ENCODE measurements at regions not wholly inside any gene's neighbourhood (a gene's known extent, or its start where the extent isn't known, plus 50 kb on each side); places are given as distances from the start of the nearest gene placed in this dataset.

DNA sequence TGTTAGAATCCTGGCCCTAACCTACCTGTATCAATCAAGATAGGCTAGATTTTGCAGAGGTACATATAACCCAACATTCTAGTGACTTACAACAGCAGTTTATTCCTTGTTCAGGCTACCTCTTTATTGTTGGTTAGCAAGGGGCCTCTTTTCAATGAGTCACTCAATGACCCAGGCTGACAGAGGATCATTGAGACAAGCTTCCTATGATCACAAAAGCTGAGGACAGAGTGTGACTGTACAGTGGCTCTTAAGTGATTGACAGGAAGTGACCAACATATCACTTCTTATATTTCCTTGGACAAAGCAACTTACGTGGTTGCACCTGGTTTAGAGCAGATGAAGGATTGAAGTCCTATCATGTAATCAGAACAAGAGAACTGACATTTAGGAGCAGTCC lies 740.9 kb downstream of the FRK start:
- H3K36me3 ChIP-seq (replicated peaks; ENCODE audit: insufficient read depth, low read length): no peaks in the 10 kb centered on the region
- no peak for TF ChIP-seq EZH2phosphoT487 (IDR thresholded peaks at IDR 0.05; ENCODE audit: low read length)
- TF ChIP-seq EZH2 (optimal IDR thresholded peaks at IDR 0.05; ENCODE audit: low read depth, low read length): no peak
- TF ChIP-seq CTCF (IDR thresholded peaks at IDR 0.05; ENCODE audit: low read length): no peak
- H3F3A ChIP-seq (ENCODE audit: insufficient read depth, low read length): no peaks in the 10 kb centered on the region
- no peak overlapping the region for H3K4me3 ChIP-seq (ENCODE audit: low read length)
- no peaks in the 10 kb centered on the region for H3K4me1 ChIP-seq (ENCODE audit: low read length)
- H3K9me3 ChIP-seq (replicated peaks; ENCODE audit: insufficient read depth, low read length): no peaks in the 10 kb centered on the region
- H3K27ac ChIP-seq (ENCODE audit: low read length): no peak overlapping the region
- no peak overlapping the region for H3K4me2 ChIP-seq (ENCODE audit: low read depth, low read length)
- no peaks in the 10 kb centered on the region for H3K79me2 ChIP-seq (ENCODE audit: low read length)
- no peak overlapping the region for H3K9ac ChIP-seq (ENCODE audit: low read length)
- no peaks in the 10 kb centered on the region for H3K9me2 ChIP-seq (replicated peaks; ENCODE audit: insufficient read depth, low read length)
- DNase-seq: no peak
- no peak overlapping the region for H2AFZ ChIP-seq (ENCODE audit: low read length)
- H3K27me3 ChIP-seq (replicated peaks; ENCODE audit: insufficient read depth, low read length): no peaks in the 10 kb centered on the region
- no peaks in the 10 kb centered on the region for H4K20me1 ChIP-seq (ENCODE audit: insufficient read depth, low read length)

DNA sequence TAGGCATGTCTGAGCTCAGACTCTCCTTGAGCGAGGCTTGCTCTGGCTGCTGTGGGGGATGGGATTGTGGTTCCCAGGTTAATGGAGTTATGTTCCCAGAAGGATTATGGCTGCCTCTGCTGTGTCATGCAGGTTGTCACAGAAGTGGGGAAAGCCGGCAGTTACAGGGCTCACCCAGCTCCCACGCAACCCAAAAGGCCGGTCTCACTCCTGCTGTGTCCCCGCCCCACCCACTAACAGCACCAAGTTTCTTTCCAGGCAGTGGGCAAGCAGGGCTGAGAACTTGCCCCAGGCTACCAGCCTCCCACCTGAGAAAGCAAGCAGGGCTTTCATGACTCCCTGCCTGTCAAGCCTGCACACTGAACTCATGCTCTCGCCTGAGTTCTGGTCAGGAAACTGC lies 750.5 kb downstream of the FRK start:
- Histone ChIP-seq H3K36me3 (replicated peaks; ENCODE audit: insufficient read depth, low read length) (no peaks in the 10 kb centered on the region), H3K4me2 (ENCODE audit: low read depth, low read length) (no peak overlapping the region), H3K4me1 (ENCODE audit: low read length) (no peaks in the 10 kb centered on the region), H3K27ac (ENCODE audit: low read length) (no peak overlapping the region), H3K9ac (ENCODE audit: low read length) (no peak overlapping the region), H3K4me3 (ENCODE audit: low read length) (no peak overlapping the region), H3K79me2 (ENCODE audit: low read length) (no peaks in the 10 kb centered on the region), H3K27me3 (replicated peaks; ENCODE audit: insufficient read depth, low read length) (no peaks in the 10 kb centered on the region), H3K9me2 (replicated peaks; ENCODE audit: insufficient read depth, low read length) (no peaks in the 10 kb centered on the region), H3K9me3 (replicated peaks; ENCODE audit: insufficient read depth, low read length) (no peaks in the 10 kb centered on the region), H2AFZ (ENCODE audit: low read length) (no peak overlapping the region), H4K20me1 (ENCODE audit: insufficient read depth, low read length) (no peaks in the 10 kb centered on the region), H3F3A (ENCODE audit: insufficient read depth, low read length) (no peaks in the 10 kb centered on the region)
- TF ChIP-seq CTCF (IDR thresholded peaks at IDR 0.05; ENCODE audit: low read length): no peak
- no peak for TF ChIP-seq EZH2 (optimal IDR thresholded peaks at IDR 0.05; ENCODE audit: low read depth, low read length)
- TF ChIP-seq EZH2phosphoT487 (IDR thresholded peaks at IDR 0.05; ENCODE audit: low read length): no peak
- DNase-seq: no peak

- no peak overlapping the region for H3K4me2 ChIP-seq (ENCODE audit: low read depth, low read length)
- H3K4me1 ChIP-seq (ENCODE audit: low read length): no peaks in the 10 kb centered on the region
- H3K9ac ChIP-seq (ENCODE audit: low read length): no peak overlapping the region
- no peaks in the 10 kb centered on the region for H3F3A ChIP-seq (ENCODE audit: insufficient read depth, low read length)
- H2AFZ ChIP-seq (ENCODE audit: low read length): no peak overlapping the region
- TF ChIP-seq CTCF (IDR thresholded peaks at IDR 0.05; ENCODE audit: low read length): no peak
- TF ChIP-seq EZH2phosphoT487 (IDR thresholded peaks at IDR 0.05; ENCODE audit: low read length): no peak
- TF ChIP-seq EZH2 (optimal IDR thresholded peaks at IDR 0.05; ENCODE audit: low read depth, low read length): no peak
- H3K4me3 ChIP-seq (ENCODE audit: low read length): no peak overlapping the region
- H4K20me1 ChIP-seq (ENCODE audit: insufficient read depth, low read length): no peaks in the 10 kb centered on the region
- no peaks in the 10 kb centered on the region for H3K27me3 ChIP-seq (replicated peaks; ENCODE audit: insufficient read depth, low read length)
- no peak overlapping the region for H3K27ac ChIP-seq (ENCODE audit: low read length)
- no peaks in the 10 kb centered on the region for H3K9me2 ChIP-seq (replicated peaks; ENCODE audit: insufficient read depth, low read length)
- no peaks in the 10 kb centered on the region for H3K36me3 ChIP-seq (replicated peaks; ENCODE audit: insufficient read depth, low read length)
- no peak for DNase-seq
- no peaks in the 10 kb centered on the region for H3K79me2 ChIP-seq (ENCODE audit: low read length)
- H3K9me3 ChIP-seq (replicated peaks; ENCODE audit: insufficient read depth, low read length): no peaks in the 10 kb centered on the region
Measured at GRCh38 chr6:115302731-115303130, 758.0 kb downstream of the FRK start.
